ENCODE measurements at regions not wholly inside any gene's neighbourhood (a gene's known extent, or its start where the extent isn't known, plus 50 kb on each side); places are given as distances from the start of the nearest gene placed in this dataset.

- no peak overlapping the region for H3K27ac ChIP-seq (ENCODE audit: low read depth, low read length)
- 63 to 80% (median 66%) methylated on average over 10 of the region's 10 CpGs for WGBS, 3 donors
Observed at GRCh38 chr18:76544511-76545345, 49.7 kb upstream of the ZNF516 start.
